OCI-LY1 (cell line): ENCODE measurements at regions not wholly inside any gene's neighbourhood (a gene's known extent, or its start where the extent isn't known, plus 50 kb on each side); places are given as distances from the start of the nearest gene placed in this dataset.

ENCODE experiments used
- EZH2 ChIP-seq: fragments of 200-600 bp; sonication (generic), shearing (Covaris generic); IDR thresholded peaks from 2 replicates; pipeline ENCODE4 v1.8.0; 2017; ENCODE audit warnings: borderline replicate concordance, mixed run types, mild to moderate bottlenecking, antibody characterized with exemption, low read length, moderate library complexity, mixed read lengths
- TF ChIP-seq, protein P1 (sequence below): fragments of 200-600 bp; sonication (generic), shearing (Covaris generic); IDR thresholded peaks from 2 replicates; pipeline ENCODE4 v1.5.1; 2017; ENCODE audit warnings: mild to moderate bottlenecking, antibody characterized with exemption, low read length, moderate library complexity, mixed read lengths

DNA sequence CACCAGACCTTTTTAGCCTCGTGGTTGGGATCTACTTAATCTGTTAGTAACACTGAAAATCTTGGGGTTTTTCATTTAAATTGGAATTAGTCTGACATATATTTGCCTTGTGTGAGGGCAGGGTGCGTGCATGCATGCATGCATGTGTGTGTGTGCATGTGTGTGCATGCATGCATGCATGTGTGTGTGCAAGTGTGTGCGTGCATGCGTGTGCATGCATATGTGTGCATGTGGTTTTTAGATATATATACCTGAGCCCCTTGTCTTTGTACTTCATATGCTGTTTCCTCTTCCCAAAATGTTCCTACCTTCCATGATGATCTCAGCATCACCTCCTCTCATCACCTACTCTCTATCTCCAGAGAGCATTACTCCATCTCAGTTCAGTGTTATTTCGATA is 66.3 kb upstream of the BCL11B start:
- TF ChIP-seq, protein P1, sequence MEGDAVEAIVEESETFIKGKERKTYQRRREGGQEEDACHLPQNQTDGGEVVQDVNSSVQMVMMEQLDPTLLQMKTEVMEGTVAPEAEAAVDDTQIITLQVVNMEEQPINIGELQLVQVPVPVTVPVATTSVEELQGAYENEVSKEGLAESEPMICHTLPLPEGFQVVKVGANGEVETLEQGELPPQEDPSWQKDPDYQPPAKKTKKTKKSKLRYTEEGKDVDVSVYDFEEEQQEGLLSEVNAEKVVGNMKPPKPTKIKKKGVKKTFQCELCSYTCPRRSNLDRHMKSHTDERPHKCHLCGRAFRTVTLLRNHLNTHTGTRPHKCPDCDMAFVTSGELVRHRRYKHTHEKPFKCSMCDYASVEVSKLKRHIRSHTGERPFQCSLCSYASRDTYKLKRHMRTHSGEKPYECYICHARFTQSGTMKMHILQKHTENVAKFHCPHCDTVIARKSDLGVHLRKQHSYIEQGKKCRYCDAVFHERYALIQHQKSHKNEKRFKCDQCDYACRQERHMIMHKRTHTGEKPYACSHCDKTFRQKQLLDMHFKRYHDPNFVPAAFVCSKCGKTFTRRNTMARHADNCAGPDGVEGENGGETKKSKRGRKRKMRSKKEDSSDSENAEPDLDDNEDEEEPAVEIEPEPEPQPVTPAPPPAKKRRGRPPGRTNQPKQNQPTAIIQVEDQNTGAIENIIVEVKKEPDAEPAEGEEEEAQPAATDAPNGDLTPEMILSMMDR = no peak
- no peak for TF ChIP-seq EZH2
